ENCODE measurements at regions not wholly inside any gene's neighbourhood (a gene's known extent, or its start where the extent isn't known, plus 50 kb on each side); places are given as distances from the start of the nearest gene placed in this dataset.

DNA sequence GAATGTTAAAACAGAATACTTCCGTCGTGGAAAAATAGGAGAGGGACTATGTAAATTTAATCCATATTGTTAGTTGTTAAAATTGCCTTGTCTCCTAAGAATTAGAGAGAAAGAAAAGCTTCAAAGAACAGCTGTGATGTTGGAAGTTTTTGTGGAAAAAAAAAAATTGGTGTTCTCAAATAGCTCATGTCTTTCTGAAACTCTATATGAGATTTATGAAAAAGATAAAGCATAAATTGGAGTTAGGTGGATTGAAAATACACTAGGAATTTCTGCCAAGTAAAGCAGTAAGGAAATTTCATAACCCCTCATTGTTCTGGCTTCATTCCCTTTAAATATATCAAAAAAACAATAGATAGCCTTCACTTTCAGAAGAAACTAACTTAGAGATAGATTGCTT is 274.0 kb upstream of the ADAMTS5 start:
- no peak overlapping the region for H3K4me2 ChIP-seq (replicated peaks; ENCODE audit: low read depth, low read length, poor library complexity, severe bottlenecking)
- H3K4me1 ChIP-seq (ENCODE audit: control insufficient read depth in 2 of 2, insufficient read depth in 2 of 2, low read length in 2 of 2): no peaks in the 10 kb centered on the region
- no peak for TF ChIP-seq EZH2 (IDR thresholded peaks at IDR 0.05; ENCODE audit: borderline replicate concordance, insufficient read depth, low read depth, low read length, poor library complexity, severe bottlenecking)
- no peak for TF ChIP-seq CTCF (IDR thresholded peaks at IDR 0.05)
- ATAC-seq (ENCODE audit: low read depth) (no peak), DNase-seq (no peak)
- H3K36me3 ChIP-seq (replicated peaks in 1 of 2; ENCODE audit: control extremely low read depth in 1 of 2, control insufficient read depth in 1 of 2, extremely low read depth in 1 of 2, insufficient read depth in 2 of 2, low read length in 1 of 2): no peaks in the 10 kb centered on the region
- H3K27ac ChIP-seq (ENCODE audit: low read length in 2 of 2): no peak overlapping the region
- H3K9ac ChIP-seq (ENCODE audit: low read length): no peak overlapping the region
- peaks cover 0 to 3% (median 0%) of the 10 kb centered on the region in 3 donors for H3K9me3 ChIP-seq (ENCODE audit: control extremely low read depth in 1 of 3, control insufficient read depth in 2 of 3, insufficient read depth in 1 of 3, low read length in 2 of 3)
- no peak overlapping the region for H2AFZ ChIP-seq (ENCODE audit: insufficient read depth, low read depth, low read length, poor library complexity, severe bottlenecking)
- H3K79me2 ChIP-seq (ENCODE audit: control insufficient read depth, insufficient read depth, low read length): no peaks in the 10 kb centered on the region
- ChIA-PET POLR2A (no interaction called here), CTCF (no interaction called here)
- no peak overlapping the region for H3K4me3 ChIP-seq (ENCODE audit: control extremely low read depth in 1 of 5, extremely low read depth in 1 of 5, insufficient read depth in 1 of 5, low read depth in 2 of 5, low read length in 4 of 5)
- Mint-ChIP-seq H3K4me3 (no peak overlapping the region), H3K27me3 (no peaks in the 10 kb centered on the region), H3K4me1 (no peaks in the 10 kb centered on the region), H3K9me3 (ENCODE audit: insufficient read depth) (peaks cover 5% of the 10 kb centered on the region), H3K27ac (no peak overlapping the region)
- 90% methylated on average over 2 of the region's 2 CpGs for WGBS (ENCODE audit: insufficient coverage)
- H3K27me3 ChIP-seq (replicated peaks in 1 of 4; ENCODE audit: control extremely low read depth in 1 of 4, control insufficient read depth in 3 of 4, insufficient read depth in 4 of 4, low read length in 3 of 4): no peaks in the 10 kb centered on the region
- no peaks in the 10 kb centered on the region for H4K20me1 ChIP-seq (ENCODE audit: control insufficient read depth, insufficient read depth, low read length, poor library complexity, severe bottlenecking)
- intact Hi-C loops (cut with micrococcal nuclease): no loop called here

DNA sequence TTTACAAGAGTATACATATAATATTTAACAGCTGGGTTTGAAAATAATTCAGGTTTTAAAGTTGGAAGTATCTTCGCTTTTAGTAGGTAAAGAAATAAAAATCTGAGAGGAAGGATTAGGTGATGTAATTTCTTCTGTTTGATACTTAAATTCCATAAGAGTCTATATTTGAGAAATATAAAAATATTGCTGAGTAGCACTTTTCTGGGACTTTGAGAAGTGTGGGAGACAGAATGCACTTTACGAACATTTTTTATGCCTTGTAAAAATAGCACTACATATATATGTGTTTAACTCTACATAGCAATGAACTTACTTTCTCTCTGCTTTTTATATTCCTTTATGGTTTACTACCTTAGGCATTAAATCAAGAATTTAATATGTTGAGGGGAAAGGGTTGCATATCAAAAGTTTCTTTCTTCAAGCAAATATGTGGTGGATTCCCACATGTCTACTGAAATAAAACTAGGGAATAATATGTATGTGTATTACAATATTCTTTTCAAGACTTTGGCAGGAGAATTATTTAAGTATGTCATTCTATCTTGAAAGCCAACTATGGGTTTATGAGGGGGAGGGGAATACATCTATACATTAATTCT is 266.7 kb upstream of the ADAMTS5 start:
- peaks cover 0 to 3% (median 0%) of the 10 kb centered on the region in 3 donors for H3K9me3 ChIP-seq (ENCODE audit: control extremely low read depth in 1 of 3, control insufficient read depth in 2 of 3, insufficient read depth in 1 of 3, low read length in 2 of 3)
- ATAC-seq (ENCODE audit: low read depth) (no peak), DNase-seq (no peak)
- Mint-ChIP-seq H3K27ac (no peak overlapping the region), H3K9me3 (ENCODE audit: insufficient read depth) (peaks cover 2% of the 10 kb centered on the region), H3K27me3 (no peaks in the 10 kb centered on the region), H3K4me1 (no peaks in the 10 kb centered on the region), H3K4me3 (no peak overlapping the region)
- intact Hi-C loops (cut with micrococcal nuclease): no loop called here
- H3K4me1 ChIP-seq (ENCODE audit: control insufficient read depth in 2 of 2, insufficient read depth in 2 of 2, low read length in 2 of 2): no peaks in the 10 kb centered on the region
- no peaks in the 10 kb centered on the region for H3K36me3 ChIP-seq (replicated peaks in 1 of 2; ENCODE audit: control extremely low read depth in 1 of 2, control insufficient read depth in 1 of 2, extremely low read depth in 1 of 2, insufficient read depth in 2 of 2, low read length in 1 of 2)
- H3K27ac ChIP-seq (ENCODE audit: low read length in 2 of 2): no peak overlapping the region
- POLR2A ChIA-PET: no interaction called here
- no peak overlapping the region for H3K4me2 ChIP-seq (replicated peaks; ENCODE audit: low read depth, low read length, poor library complexity, severe bottlenecking)
- WGBS (ENCODE audit: insufficient coverage): no CpG with 5 or more reads among the region's 2 CpGs
- no peak overlapping the region for H3K9ac ChIP-seq (ENCODE audit: low read length)
- no peak overlapping the region for H2AFZ ChIP-seq (ENCODE audit: insufficient read depth, low read depth, low read length, poor library complexity, severe bottlenecking)
- H3K4me3 ChIP-seq (ENCODE audit: control extremely low read depth in 1 of 5, extremely low read depth in 1 of 5, insufficient read depth in 1 of 5, low read depth in 2 of 5, low read length in 4 of 5): no peak overlapping the region
- CTCF ChIA-PET: no interaction called here
- no peaks in the 10 kb centered on the region for H4K20me1 ChIP-seq (ENCODE audit: control insufficient read depth, insufficient read depth, low read length, poor library complexity, severe bottlenecking)
- H3K27me3 ChIP-seq (replicated peaks in 1 of 4; ENCODE audit: control extremely low read depth in 1 of 4, control insufficient read depth in 3 of 4, insufficient read depth in 4 of 4, low read length in 3 of 4): no peaks in the 10 kb centered on the region
- TF ChIP-seq CTCF (IDR thresholded peaks at IDR 0.05) (no peak), EZH2 (IDR thresholded peaks at IDR 0.05; ENCODE audit: borderline replicate concordance, insufficient read depth, low read depth, low read length, poor library complexity, severe bottlenecking) (no peak)
- no peaks in the 10 kb centered on the region for H3K79me2 ChIP-seq (ENCODE audit: control insufficient read depth, insufficient read depth, low read length)
